ENCODE measurements at regions not wholly inside any gene's neighbourhood (a gene's known extent, or its start where the extent isn't known, plus 50 kb on each side); places are given as distances from the start of the nearest gene placed in this dataset.
"Not testable (repeated sequence)": the region's sequence is repeated elsewhere in the genome, so short reads cannot be mapped to it uniquely, and the experiment has no call there.

DNA sequence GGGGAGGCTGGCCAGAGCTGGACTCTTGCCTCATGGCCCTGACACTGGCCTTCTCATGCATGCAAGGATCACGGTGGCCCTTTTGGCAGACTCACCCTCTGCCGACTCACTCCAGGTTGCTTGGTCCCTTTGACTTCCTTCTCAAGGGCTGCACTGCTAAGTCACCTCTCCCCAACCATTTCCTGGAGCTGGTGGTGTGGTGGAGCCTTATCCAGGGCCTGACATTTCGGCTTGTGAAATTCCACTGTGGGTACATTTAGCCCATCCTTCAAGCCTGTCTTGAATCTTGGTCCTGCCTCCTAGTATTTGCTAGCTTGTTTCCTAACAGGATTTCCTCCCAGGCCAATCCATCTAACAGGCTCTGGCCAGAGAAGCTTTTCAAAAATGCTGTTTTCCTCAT, 52.6 kb upstream of the JUN start:
- no peak for DNase-seq

DNA sequence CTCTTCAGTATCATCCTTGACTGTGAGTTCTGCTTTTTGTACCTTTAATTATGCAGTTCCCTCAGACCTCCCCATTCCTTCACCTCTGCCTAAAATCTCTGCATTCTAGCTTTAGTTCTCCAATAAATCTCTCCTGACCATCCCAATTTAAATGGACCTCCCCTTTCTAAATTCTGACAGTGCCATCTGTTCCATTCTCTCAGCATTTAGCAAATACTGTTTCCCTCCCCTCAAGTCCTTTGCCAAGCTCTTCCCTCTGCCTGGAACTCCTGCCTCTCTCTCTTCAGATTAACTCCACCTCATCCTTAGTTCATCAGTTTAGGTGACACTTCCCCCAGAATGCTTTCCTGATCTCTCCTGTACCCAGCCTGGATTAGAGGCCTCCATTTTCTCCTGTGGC, 54.0 kb upstream of the JUN start:
- no peak for DNase-seq

DNA sequence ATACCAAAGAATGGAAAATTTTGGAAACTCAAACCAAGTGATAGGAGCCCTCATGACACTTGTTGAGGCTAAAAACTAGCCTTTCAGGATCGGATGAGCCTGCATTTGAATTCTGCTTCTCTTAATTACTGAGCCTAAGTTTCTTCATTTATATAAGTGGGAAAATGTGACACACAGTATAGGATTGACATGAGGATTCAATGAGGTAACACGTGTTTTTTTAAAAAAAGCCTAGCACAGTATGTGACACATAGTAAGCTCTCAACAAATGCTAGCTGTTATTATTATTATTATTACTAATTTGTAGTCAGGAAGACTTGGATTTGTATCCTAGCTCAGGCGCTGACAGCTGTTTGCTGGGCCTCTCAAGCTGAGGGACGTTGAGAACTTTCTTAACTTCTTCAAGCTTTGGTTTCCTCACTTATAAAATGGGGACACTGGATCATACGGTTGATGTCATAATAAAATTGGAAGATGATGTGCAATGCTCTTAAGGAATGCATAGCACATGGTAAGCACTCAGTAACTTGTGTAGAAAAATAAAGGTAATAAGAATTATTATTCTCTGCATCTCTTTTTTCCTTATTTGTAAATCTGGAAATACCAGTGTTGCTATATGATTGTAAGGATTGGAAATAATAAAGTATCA, 55.4 kb upstream of the JUN start:
- no peak for DNase-seq

DNA sequence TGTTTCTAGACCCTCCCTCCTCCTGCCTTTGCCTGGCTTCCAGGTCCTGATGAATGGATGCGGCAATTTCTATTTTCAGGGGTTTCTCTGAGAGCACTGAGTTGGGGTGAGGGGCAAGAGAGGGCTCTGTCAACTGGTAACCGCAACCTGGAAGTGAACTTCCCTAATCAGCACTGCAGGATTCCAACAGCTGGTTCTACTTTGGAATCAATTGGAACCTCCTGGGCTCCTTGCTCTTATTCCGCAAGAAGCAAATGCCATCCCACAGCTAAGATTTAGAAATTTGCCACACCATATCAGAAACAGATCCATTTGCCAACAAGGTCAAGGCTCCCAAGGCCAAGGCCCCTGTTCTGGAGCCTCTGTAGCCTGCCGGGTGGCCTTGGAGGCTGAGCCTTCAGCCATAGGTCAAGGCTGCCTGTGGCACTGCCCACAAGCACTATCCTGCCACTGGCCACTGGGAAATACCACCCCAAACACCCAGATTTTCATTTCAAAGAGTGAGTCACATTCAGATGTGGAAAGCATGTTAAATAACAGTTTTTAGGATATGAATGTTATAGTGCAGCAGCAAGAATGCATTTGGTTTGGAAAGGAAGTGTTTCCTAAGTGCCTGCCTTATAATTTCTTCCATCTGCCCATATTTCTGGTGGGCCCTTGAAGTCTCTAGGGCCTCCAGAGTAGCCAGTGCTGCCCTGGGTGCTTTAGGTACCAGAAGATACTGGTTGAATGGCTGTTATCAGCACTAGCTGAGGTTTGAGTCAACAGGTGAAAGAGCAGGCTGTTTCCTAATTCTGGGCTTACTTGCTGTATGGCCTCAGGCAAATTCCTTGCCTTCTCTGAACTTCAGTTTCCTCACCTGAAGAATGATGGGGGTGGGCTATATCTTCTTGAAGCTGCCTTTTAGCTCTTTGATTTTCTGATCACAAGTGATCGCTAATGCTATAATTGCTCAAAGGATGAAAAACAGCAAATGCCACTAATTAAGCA, 56.3 kb upstream of the JUN start:
- no peak for DNase-seq

DNA sequence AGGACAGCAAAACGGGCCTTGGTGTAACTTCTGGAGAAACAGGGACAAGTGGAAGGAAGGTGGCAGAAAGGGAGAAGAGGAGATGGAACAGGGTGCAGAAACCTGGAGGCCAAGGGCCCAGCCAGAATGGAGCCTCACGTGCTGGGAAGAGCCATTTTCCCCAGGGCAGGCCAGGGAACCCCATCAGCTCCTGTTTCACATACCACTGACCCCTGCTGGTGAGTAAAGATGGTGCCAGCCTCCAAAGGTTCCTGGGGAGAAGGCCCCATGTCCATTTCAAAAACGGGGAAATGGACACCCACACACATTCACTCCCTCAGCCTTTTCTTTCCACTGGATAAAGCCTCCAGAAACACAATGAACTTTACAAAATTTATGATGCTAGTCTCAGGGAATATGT, 57.6 kb upstream of the JUN start:
- DNase-seq = no peak

DNA sequence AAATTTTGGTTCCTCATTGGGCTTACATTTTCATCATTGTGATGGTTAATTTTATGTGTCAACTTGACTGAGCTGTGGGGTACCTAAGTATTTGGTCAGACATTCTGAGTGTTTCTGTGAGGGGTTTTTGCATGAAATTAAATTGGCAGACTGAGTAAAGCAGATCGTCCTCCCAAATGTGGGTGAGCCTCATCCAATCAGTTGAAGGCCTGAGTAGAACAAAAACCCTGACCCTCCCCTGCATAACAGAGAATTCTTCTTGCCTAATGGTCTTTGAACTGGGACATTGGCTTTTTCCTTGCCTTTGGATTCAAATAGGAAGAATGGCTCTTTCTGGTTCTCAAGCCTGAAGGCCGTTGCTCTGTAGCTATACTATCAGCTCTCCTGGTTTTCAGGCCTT, 59.1 kb upstream of the JUN start:
- no peak for DNase-seq

DNA sequence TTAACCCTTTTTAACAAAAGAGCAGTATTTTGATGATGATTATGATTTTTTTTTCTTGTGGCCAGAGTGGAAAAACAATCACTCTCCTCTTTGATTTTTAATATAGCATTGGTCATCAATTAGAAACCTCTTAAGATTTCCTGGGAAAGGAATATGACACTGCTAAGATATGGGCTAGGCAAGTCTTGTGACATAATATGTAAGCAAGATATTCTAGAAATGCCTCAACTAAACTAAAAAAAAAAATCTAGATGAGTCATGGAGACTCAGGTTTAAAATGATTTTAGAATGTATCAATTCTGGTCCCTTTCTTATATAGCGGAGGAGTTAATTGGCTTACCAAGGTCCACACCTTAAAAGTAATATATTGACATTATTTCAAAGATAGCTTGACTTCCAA, 60.3 kb upstream of the JUN start:
- no peak for DNase-seq

DNA sequence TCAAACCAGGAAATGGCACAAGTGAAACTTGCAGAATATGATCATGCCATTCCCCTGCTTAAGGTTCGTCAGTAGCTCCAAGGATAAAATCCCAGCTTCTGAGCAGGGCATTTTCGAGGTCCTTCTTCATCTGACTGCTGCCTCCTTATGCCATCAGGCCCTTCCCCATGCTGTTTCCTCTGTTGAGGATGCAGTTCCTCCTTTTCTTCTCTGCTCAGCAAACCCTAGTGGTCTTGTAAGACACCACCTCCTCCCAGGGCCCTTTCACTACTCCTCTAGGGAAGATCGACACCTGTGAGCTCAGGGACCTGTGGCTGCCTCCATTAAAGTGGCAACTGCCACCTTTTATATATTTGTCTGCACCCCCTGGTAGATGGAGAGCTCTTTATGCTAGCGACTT, 62.1 kb upstream of the JUN start:
- DNase-seq = no peak

DNA sequence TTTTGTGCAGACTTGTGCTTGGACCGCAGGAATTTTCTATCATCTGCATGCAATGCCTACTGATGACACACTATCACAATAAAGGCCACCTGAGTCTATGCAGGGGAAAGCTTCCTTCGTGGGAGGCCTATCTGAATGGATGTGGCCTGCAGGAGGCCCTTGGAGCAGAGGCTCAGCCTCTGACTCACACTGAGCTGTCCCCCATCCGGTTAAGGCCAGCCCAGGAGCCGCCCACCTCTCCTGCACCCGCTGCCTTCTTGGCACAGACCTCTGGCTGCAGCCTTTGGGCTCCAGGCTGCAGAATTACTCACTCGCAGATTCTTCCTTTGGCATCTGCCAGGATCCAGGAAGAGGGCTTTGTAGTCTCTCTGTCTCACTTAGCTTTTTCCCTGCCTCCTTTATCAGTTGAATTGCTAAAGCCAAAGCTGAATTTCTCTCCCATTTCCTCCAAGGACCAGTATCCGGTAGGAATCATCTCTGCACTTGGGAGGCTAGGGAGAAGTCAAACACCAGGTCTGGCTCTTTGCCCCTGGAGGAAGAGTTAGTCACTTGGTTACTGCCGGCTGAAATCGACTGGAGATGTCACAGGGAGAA, 65.1 kb upstream of the JUN start:
- DNase-seq = no peak

DNA sequence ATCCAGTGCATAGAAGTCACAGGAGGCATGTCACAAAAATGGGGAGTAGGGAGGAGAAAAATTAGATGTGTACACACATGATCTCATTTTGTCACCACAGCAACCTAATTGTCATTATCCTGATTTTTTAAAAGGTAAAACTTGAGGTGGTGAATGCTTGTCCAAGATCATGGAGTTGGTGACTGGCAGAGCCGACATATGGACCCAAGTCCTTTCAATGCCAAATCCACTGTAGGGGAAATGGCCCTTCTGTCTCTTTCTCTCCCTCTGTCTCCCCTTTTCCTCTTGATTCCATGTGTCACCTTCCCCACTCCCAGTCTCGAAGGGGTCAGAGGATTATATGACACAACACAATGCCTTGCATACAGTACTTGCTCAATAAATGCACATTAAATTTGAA, 65.7 kb upstream of the JUN start:
- no peak for DNase-seq

DNA sequence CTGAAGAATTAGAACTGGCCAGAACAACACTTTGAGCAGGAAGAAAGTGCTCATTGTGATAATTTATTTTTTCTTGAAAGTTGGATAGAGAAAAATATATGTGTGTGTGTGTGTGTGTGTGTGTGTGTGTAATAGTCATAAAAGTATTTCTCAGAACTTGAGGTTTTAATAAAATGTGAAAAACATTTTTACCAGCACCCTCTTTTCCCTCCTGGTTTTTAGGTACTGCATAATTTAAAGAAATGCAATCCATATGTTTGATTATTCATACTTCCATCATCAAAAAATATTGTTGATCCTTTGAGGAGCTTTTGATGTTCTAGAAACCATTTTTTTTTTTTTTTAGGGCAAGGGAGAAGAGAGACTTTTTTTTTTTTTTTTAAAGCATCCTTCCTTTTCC, 66.8 kb upstream of the JUN start:
- DNase-seq = no peak

DNA sequence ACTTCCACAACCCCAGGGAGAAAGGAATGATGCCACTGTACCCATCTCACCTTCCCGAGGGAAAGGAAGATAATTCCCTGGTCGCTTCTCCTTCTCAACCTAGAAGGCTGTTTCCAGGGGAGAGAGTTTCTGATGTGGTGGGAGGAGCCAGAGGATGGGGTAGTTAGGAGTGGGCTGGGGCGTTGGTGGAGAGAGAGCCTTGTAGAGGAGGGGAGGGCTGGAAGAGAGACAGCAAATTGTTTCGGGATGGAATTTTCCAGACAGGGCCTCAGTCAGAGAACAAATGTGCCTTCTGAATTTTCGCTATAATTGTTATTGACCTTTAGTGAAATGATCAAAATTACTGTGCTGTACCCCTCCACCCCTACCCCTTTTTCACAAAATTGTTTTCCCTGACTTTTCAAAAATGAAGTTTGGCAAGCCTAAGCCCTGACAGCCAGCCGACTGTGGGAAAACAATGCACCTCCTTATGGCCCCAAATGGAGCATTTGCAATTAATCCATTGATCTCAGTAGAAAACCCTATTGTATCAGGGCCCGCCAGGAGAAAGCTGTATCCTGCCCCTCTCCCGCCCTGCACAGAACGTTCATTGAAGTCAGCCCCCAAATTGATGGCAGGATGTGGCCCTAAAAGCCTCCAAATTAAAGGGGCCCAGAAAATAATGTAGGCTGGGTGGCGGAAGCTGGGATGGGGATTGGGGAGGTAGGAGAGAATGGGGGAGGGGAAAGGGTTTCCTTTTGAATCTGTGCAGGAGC, 69.1 kb upstream of the JUN start:
- no peak for DNase-seq

DNA sequence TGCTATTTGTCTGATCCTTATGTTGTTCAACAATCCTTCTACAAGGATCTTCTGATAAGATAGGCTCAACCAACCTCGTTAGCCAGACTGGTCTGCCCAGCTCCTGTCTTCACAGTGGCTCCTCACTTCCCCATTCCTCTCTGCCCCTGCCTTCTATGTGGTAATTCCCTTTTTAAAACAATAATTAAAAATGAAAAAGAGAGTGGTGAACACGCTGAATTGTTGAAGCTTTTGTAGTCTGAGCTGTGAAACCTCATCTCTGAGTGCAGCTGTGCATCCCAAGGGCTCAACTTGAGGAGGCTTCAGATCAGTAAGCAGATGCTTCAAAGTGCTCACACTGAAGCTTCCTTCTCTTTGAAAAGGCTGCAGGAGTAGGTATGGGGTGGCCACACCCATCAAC, 70.7 kb upstream of the JUN start:
- no peak for DNase-seq

DNA sequence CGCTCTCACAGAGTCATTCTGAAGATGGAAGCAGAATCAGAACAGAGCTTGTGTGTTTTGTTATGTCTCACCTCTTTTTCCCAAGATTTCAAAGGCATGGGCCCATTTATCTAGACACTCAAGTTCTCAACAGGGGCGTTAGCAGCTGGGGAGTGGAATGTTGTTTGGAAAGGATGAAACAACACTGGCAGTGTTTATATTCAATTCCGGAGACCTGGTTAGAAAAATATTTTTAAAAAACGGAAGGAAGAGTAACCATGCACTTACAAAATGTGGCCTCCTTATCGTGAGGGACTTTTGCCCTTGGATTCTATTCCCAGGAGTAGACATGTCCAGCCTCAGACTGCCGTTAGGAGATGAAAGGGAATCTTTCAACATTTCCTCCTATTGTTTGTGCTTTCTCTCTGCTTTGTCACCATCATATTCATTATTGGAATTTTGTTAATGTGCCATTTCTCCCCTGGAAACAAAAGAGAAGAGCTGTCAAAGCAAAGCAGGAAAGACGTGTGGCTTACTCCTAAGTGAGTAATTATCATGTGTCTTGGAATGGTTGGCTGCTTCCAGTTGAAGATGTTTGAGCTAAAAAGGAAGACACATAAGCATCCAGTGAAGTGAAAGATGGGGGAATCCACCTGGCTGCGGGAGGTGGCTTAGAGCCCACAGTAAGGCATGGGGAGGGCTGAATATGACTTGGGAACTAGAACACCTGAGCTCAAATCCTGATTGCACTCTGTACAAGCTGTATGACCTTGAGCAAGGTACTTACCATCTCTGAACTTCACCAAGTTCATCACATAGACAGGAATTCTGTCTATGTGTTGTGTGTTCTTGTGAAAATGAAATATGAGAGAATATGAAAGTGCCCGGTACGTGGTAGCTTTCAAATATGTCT, 71.7 kb upstream of the JUN start:
- DNase-seq = no peak

DNA sequence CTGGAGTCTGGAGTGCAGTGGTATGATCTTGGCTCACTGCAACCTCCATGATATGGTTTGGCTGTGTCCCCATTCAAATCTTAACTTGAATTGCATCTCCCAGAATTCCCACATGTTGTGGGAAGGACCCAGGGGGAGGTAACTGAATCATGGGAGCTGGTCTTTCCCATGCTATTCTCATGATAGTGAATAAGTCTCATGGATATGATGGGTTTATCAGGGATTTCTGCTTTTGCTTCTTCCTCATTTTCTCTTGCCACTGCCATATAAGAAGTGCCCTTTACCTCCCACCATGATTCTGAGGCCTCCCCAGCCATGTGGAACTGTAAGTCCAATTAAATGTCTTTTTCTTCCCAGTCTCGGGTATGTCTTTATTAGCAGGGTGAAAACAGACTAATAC, 72.4 kb upstream of the JUN start:
- not testable (repeated sequence) for DNase-seq

DNA sequence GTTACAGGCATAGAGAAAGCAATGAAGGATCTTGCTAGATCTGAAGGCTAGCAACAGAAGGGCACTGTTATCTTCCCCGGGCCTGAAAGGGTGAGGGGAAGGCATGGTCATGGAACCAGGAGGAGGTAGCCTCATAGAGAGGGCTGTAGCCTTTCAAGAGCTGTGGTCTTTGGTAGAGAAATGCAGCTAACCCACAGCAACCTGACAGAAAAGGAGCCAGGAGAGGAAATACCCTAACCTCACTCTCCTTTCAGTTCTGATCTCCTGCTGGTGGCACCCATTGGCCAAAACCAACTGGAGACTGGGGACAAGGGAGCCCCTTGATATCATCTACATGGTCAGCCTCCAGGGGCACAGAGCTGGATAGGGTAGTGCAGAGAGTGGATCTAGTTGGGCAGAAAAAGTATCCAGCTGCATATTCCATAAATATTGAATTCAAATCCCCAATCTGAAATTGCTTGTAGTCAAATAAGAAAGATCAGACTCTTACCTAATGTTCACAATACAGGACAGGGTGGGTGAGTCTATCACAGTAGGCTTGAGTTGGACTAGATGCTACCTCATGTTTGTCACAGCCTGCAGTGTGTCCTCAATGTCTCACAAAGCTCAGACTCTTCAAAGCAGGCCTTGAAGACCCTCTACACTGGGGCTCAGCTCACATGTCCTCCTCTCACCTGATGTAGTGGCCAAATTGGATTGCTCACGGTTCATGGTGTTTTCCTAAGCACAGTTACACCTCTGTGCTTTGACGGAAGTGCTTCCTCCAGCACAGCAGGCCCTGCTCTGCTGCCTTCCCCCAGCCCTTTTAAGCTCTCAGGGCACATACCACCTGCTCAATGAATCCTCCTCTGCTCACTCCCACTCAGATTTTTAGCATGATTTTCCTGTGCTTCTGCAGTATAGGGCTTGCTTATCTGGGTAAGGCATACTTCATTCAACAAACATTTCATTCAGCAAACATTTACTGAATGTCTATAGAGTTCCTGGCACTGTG, 74.1 kb upstream of the JUN start:
- DNase-seq = peak in 2 of 4 experiments; percentile 11 to 25

DNA sequence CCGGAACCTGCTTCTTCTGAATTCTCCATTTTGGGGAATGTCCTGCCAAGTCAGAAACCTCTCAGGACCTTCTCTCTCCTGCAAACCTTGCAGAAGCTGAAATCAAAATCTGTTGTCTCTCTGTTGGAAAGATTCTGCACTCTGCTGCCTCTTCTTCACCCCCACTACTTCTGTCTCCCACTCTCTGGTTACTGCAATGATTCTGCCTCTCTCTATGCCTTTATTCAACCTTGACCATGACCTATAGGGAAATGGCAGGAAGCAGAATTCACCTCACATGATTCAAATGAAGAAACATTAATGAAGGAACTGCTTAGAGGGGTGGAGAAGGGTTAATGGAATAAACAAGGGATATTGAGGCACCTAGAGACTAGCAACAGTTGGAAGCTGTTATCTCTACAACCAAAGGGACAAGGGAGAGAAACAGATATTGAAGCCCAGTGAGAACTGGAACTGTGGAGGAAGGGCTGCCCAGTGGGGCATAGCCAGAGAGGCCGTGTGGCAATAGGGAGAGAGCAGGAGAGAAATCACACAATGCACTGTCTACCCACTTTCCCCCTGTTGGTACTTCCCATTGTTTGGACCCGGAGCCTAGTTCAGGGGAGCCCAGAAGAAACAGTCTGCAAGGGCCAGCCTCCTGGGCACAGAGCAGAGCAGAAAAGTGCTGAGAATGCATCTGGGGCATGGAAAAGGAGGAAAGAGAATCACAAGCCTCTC, 76.1 kb upstream of the JUN start:
- no peak for DNase-seq

DNA sequence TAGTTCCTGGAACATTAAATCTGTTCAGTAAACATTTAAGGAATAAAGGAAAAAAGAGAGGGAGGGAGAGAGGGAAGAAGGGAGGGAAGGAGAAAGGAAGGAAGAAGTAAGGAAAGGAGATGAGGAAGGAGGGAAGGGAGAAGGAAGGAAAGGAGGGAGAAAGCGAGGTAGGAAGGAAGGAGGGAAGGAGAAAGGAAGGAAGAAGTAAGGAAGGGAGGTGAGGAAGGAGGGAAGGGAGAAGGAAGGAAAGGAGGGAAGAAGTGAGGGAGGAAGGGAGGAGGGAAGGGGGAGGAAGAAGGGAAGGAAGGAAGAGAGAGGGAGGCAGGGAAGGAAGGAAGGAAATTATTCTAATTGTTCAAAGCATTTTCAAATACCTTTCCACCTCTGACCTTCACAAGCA, 77.2 kb upstream of the JUN start:
- no peak for DNase-seq

DNA sequence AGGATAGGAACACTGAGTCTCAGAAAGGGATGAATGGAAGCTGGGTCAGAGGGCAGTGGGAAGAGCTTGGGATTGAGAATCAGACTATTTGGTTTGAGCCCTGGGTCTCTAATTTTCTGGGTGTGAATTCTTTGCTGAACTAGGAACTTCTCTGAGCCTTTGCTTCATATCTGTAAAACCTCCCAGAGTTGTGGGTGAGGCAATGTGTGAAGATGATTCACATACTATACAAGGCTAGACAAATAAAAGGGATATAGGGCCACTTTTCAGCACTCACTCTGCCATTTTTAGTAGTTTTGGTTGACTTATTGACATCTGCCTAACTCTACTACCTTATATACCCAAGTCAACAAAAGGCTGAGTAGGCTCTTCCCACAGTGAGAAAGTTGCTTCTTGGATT, 77.7 kb upstream of the JUN start:
- no peak for DNase-seq

DNA sequence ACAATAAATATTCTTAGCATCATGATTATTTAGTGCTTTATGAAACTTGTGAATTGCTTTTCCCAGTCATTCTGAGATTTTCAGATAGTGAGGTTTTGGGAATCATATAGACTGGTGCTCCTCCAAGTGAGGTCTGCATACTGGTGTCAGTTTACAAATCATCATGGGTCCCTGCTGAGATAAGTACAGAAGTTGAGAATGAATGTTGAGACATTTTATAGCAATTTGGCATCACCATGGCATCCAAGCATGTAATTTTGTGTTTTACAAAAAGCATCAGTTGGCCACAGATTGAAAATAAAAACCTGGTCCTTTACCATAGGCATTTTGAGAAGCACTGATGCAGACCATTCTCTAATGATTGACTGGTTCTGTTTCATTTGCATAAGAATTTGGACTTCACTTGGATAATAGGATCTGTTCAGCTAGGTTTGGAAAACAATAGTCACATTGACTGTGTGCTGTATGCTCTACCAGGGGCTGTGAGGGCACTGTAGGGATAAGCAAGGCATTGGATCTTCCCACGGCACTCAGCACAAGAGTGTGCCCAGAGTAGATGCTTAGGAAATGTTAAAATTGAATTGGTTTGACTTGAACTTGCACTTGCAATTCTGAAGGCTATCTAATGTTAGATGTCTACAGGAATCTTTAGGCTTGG, 79.0 kb upstream of the JUN start:
- DNase-seq = no peak

Data from activated naive CD4-positive, alpha-beta T cell (primary cell).